Activated naive CD4-positive, alpha-beta T cell treated with anti-CD3 and anti-CD28 coated beads, Interleukin-2, amount 50 U/mL, for 24 hours (primary cell): ENCODE measurements at regions not wholly inside any gene's neighbourhood (a gene's known extent, or its start where the extent isn't known, plus 50 kb on each side); places are given as distances from the start of the nearest gene placed in this dataset.
"Not testable (repeated sequence)": the region's sequence is repeated elsewhere in the genome, so short reads cannot be mapped to it uniquely, and the experiment has no call there.

Experiments
- H3K27ac Mint-ChIP-seq: one replicate; pipeline ENCODE4 v1.8.0; 2021; ENCODE audit warnings: mild to moderate bottlenecking, mixed read lengths
- H3K27me3 Mint-ChIP-seq: one replicate; pipeline ENCODE4 v1.8.0; 2021; ENCODE audit warnings: mixed read lengths
- H3K36me3 Mint-ChIP-seq: one replicate; pipeline ENCODE4 v1.8.0; 2021; ENCODE audit warnings: mixed read lengths
- H3K4me1 Mint-ChIP-seq: one replicate; pipeline ENCODE4 v1.8.0; 2021; ENCODE audit warnings: mixed read lengths
- H3K4me3 Mint-ChIP-seq: one replicate; pipeline ENCODE4 v1.8.0; 2021; ENCODE audit warnings: mild to moderate bottlenecking, mixed read lengths
- H3K9me3 Mint-ChIP-seq: one replicate; pipeline ENCODE4 v1.8.0; 2021; ENCODE audit warnings: mixed read lengths

DNA sequence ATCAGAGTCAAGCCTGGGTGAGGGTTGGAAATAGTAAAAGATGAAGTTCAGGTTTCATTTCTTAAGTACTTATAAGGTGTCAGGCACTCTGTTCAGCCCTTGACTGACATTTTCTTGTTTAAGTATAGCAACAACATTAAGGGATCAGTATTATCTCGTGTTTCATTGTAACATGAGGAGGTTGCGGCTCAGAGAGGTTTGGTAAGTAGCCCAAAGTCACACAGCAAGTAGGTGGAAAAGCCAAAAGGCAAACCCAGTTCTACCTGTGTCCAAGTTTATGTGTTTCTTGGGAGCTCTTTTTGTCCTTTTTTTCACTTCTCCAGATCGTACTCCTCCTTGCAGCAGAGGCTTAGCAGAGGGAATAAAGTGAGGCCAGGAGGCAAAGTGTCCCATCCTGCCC is 337.5 kb upstream of the KLF3 start:
- no peaks in the 10 kb centered on the region for H3K27me3 Mint-ChIP-seq
- H3K27ac Mint-ChIP-seq, result peak overlapping the region; percentile 8
- peaks cover 89% of the 10 kb centered on the region for H3K4me1 Mint-ChIP-seq
- H3K36me3 Mint-ChIP-seq, result peaks cover 2% of the 10 kb centered on the region
- H3K9me3 Mint-ChIP-seq, result no peaks in the 10 kb centered on the region
- no peak overlapping the region for H3K4me3 Mint-ChIP-seq

DNA sequence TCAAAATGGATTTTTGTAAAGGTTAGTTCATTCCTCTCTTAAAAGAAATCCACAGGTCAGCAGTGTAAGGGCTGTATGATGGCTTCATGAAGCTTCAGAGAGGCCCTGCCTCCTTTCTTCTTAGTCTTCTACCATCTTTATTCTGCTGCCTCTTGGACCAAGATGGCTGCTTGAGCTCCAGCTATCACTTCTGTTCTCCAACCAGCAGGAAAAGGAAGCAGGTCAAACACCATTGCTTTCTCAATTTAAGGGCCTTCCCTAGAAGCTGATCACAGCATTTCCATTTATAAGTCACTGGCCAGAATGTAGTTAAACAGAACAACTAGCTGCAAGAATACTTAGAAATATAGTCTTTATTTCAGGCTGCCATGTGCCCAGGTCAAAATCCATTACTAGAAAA is 336.8 kb upstream of the KLF3 start:
- no peaks in the 10 kb centered on the region for H3K36me3 Mint-ChIP-seq
- H3K4me1 Mint-ChIP-seq, result peaks cover 86% of the 10 kb centered on the region
- no peaks in the 10 kb centered on the region for H3K27me3 Mint-ChIP-seq
- H3K4me3 Mint-ChIP-seq, result no peak overlapping the region
- H3K9me3 Mint-ChIP-seq, result no peaks in the 10 kb centered on the region
- no peak overlapping the region for H3K27ac Mint-ChIP-seq

DNA sequence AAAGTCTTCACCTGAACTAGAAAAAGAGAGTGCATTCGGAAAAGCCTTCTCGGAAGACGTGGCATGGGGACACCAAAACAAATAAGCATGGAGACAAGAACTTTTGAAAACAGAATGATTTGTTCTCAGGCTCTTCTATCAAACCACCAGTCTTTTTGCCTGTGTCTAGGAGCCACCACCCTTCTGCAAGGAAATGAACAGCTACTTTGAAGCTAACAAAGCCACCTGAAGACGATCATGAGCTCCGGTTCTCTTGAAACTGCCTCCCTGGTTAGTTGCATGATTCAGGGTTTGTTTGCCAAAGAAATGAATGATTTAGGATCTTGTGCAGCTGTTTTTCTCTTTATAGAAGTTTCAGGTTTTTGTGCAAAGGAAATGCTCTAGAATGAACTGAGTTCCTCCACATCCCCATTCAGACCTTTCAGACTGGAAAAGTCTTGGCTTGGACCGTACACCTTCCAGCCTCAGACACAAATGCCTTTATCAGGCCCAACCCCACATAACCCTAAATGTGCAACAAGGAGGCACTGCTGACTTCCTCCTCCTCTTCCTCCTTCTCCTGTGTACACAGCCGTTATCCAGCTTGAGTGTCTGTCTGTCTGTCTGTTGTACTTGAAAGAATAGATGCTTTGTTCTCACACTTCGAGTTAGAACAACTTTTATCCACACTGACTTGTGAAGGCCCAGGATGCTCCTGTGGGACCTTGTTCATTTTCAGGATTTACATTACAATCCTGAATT is 334.8 kb upstream of the KLF3 start:
- H3K4me3 Mint-ChIP-seq, result peak overlapping the region; percentile 44
- H3K27me3 Mint-ChIP-seq, result no peaks in the 10 kb centered on the region
- no peaks in the 10 kb centered on the region for H3K9me3 Mint-ChIP-seq
- no peaks in the 10 kb centered on the region for H3K36me3 Mint-ChIP-seq
- peak overlapping the region; percentile 89 for H3K27ac Mint-ChIP-seq
- H3K4me1 Mint-ChIP-seq, result peaks cover 83% of the 10 kb centered on the region

DNA sequence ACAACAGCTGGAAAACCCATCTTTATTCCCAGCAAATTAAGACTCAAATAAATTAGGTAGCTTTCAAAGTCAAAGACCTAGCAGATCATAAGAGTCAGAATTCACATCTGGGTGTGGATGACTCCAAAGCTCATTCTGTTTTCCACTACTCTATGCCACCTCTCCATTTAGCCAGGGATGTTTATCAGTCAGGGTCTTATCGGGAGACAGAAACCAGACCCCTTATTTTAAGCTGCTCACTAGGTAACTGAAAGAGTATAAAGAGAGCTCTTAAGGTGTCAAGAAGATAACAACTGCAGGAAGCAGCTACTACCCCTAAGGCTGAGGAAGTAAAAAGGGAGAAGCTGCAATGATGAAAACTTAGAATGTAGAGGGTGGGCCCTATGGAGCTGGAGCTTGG is 333.7 kb upstream of the KLF3 start:
- peaks cover 91% of the 10 kb centered on the region for H3K4me1 Mint-ChIP-seq
- no peak overlapping the region for H3K27ac Mint-ChIP-seq
- H3K36me3 Mint-ChIP-seq, result no peaks in the 10 kb centered on the region
- H3K27me3 Mint-ChIP-seq, result no peaks in the 10 kb centered on the region
- no peak overlapping the region for H3K4me3 Mint-ChIP-seq
- no peaks in the 10 kb centered on the region for H3K9me3 Mint-ChIP-seq

DNA sequence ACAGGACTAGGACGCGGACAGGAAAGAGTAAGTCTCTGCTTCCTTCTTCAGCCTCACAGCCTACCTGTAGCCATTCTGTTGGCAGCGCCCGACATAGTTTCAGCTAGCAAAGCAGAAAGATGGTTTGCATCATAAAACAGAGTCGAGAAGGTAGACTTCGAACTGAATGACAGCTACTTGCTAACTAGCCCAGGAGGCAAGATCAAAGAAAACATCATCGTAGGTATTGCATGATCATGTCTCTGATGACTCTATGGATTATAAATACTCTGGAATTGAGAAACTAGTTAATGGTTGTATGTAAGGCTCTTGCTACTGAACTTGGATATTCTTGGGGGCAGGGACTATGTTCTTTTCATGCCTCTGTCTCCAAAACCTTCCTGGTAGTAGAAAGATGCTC is 333.1 kb upstream of the KLF3 start:
- H3K4me3 Mint-ChIP-seq, result peak overlapping the region; percentile 31
- H3K36me3 Mint-ChIP-seq, result no peaks in the 10 kb centered on the region
- H3K9me3 Mint-ChIP-seq, result no peaks in the 10 kb centered on the region
- H3K27ac Mint-ChIP-seq, result peak overlapping the region; percentile 41
- H3K4me1 Mint-ChIP-seq, result peaks cover 91% of the 10 kb centered on the region
- no peaks in the 10 kb centered on the region for H3K27me3 Mint-ChIP-seq

DNA sequence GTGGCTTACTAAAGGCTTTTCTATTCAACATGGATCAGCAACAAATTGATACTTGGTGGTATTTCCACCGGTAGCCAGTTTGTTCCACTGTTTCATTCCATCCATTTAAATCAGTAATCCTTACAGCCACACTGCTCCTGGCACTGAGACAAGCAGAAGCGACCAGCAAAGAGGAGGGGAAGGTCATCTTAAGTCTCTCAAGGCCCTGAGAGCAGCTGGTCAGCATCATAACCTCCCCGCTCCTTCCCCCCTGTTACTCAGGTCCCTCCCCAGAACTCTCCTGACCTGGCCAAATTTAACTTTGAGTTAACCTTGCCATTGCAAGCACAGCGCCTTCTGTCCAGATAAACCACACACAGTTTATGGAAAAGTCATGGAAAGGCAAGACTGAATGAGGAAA is 331.3 kb upstream of the KLF3 start:
- Mint-ChIP-seq H3K27ac (no peak overlapping the region), H3K36me3 (peaks cover 2% of the 10 kb centered on the region), H3K4me1 (peaks cover 78% of the 10 kb centered on the region), H3K9me3 (peaks cover under 1% of the 10 kb centered on the region), H3K27me3 (no peaks in the 10 kb centered on the region), H3K4me3 (no peak overlapping the region)

DNA sequence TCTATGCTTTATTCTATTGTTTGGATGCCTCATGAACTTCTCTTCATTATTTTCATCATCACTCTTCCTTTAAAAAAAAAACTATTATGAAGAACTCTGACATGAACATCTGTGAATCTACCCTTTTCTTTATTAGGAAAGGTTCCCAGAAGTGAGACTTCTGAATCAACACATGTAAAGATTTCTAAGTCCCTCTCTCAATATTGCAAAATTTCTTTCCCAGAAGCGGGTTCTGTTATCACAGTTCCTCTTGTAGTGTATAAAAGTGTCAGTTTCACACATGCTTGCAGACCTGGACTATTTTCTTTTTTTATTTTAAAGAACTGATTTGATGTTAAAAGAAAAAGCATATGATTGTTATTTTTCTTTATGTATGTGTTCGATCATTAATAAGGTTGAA is 330.8 kb upstream of the KLF3 start:
- H3K9me3 Mint-ChIP-seq, result peaks cover 5% of the 10 kb centered on the region
- H3K4me1 Mint-ChIP-seq, result peaks cover 73% of the 10 kb centered on the region
- no peak overlapping the region for H3K4me3 Mint-ChIP-seq
- no peaks in the 10 kb centered on the region for H3K27me3 Mint-ChIP-seq
- H3K36me3 Mint-ChIP-seq, result peaks cover 6% of the 10 kb centered on the region
- no peak overlapping the region for H3K27ac Mint-ChIP-seq

DNA sequence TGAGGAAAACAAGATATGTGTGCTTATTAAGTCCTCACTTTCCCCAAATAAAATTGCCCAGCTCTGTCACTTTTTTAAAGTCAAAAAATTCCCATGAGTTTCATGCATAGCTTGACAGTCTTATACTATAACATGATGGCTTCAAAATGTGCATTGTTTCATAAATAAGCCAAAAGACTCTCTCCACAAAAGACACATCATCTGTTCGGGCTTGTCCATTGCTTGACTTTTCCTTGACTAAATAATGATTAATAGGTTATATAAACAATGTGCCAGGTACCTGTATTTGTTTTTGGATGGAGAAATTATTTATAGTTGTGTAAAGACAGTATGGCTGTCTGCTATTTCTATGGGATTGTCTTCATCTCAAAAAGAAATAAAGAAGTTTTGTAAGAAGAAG is 329.2 kb upstream of the KLF3 start:
- Mint-ChIP-seq H3K4me3 (peak overlapping the region; percentile 56), H3K4me1 (peaks cover 58% of the 10 kb centered on the region), H3K36me3 (peaks cover 14% of the 10 kb centered on the region), H3K27me3 (no peaks in the 10 kb centered on the region), H3K9me3 (peaks cover 9% of the 10 kb centered on the region), H3K27ac (no peak overlapping the region)

DNA sequence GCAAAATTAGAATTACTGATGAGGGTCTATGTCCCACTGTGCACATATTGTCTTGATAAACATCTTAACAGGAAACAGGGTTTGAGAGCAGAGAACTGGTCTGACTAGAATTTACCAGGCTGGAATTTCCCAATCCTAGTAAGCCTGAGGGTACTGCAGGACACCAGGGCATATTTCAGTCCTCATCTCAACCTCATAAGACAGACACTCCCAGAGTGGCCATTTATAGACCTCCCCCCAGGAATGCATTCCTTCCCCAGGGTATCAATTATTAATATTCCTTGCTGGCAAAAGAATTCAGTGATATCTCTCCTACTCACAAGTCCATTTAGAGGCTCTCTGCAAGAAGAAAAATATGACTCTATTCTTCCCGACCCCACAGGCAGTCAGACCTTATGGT is 325.1 kb upstream of the KLF3 start:
- H3K36me3 Mint-ChIP-seq, result peaks cover 14% of the 10 kb centered on the region
- H3K27ac Mint-ChIP-seq, H3K9me3 Mint-ChIP-seq, H3K4me3 Mint-ChIP-seq, H3K27me3 Mint-ChIP-seq: not testable (repeated sequence)
- H3K4me1 Mint-ChIP-seq, result peaks cover 31% of the 10 kb centered on the region

DNA sequence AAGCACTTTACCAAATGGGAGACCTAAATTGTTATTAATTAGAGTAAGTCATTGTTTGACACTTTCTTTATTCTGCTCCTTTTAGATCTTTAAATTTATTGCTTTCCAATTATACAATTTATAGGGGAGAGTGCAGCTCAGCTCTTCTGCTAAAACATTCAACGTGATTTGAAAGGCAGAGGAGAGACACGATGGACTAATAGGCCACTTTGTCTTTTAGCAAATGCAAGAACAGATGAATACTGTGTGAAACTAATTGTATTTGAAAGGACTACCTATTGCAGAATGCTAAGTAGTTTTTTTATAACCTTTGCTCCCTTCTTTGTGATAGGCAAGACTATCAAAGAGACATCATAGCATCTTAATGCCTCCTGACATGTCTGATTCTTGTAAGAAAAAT is 320.4 kb upstream of the KLF3 start:
- Mint-ChIP-seq H3K9me3 (peaks cover 11% of the 10 kb centered on the region), H3K4me1 (peaks cover 6% of the 10 kb centered on the region), H3K27ac (no peak overlapping the region), H3K4me3 (no peak overlapping the region), H3K27me3 (no peaks in the 10 kb centered on the region), H3K36me3 (peaks cover 9% of the 10 kb centered on the region)

DNA sequence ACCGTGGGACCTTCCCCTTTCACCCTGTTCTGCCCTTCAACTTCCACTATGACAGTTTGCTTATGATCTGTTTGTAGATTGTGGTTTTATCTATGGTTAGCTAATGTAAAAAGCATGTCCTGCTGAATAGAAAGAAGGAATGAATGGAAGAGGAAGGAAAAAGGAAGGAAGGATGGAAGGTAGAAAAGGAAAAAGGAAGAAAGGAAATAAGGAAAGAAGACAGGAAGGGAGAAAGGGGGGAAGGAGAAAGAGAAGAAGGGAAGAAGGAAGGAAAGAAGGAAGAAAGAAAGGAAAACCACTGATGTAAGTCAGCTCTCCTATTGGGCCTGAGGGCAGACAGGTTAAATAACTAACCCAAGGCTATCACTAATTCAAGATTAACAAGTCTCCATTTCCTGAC is 319.1 kb upstream of the KLF3 start:
- Mint-ChIP-seq H3K4me3 (no peak overlapping the region), H3K4me1 (peaks cover 6% of the 10 kb centered on the region), H3K27me3 (no peaks in the 10 kb centered on the region), H3K36me3 (peaks cover 5% of the 10 kb centered on the region), H3K27ac (no peak overlapping the region), H3K9me3 (peaks cover 11% of the 10 kb centered on the region)

DNA sequence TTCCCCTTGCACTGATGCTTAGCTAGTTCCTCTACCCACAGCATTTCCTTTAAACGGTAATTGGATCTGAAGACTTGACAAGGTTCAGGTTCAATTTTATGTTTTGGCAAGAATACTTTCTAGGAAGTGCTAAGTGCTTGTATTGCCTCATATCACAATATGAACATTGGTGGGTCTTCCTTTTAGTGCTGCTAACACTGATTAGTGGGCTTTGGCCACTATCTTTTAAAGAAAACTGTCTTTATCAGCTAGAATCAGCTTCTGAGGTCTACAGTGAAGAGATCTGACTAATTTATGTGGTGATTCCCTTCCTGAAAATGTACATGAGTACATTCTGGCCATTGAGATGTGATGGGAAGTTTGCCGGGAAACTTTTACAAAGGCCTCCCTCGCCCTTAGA is 316.7 kb upstream of the KLF3 start:
- Mint-ChIP-seq H3K4me3 (no peak overlapping the region), H3K36me3 (peaks cover 7% of the 10 kb centered on the region), H3K4me1 (no peaks in the 10 kb centered on the region), H3K27ac (no peak overlapping the region), H3K9me3 (peaks cover 26% of the 10 kb centered on the region), H3K27me3 (no peaks in the 10 kb centered on the region)

DNA sequence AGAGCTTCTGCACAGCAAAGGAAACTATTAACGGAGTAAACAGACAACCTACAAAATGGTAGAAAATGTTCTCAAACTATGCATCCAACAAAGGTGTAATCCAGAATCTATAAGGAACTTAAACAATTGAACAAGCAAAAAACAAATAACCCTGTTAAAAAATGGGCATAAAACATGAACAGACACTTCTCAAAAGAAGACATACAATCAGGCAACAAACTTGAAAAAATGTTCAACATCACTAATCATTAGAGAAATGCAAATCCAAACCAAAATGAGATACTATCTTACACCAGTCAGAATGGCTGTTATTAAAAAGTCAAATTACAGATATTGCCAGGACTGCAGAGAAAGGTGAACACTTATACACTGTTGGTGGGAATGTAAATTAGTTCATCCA is 309.6 kb upstream of the KLF3 start:
- Mint-ChIP-seq H3K4me1 (peaks cover 16% of the 10 kb centered on the region), H3K9me3 (peaks cover 26% of the 10 kb centered on the region), H3K36me3 (peaks cover 16% of the 10 kb centered on the region), H3K27ac (no peak overlapping the region), H3K27me3 (no peaks in the 10 kb centered on the region), H3K4me3 (no peak overlapping the region)

DNA sequence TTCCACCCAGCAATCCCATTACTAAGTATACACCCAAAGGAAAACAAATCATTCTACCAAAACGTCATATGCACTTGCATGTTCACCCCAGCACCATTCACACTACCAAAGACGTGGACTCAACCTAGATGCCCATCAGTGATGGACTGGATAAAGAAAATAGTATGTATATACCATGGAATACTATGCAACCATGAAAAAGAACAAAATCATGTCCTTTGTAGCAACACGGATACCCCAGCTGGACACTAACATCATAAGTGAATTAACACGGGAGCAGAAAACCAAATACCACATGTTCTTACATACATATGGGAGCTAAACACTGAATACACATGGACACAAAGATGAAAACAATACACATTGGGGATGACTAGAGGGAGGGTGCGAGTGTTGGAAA is 309.1 kb upstream of the KLF3 start:
- peaks cover 17% of the 10 kb centered on the region for H3K4me1 Mint-ChIP-seq
- no peaks in the 10 kb centered on the region for H3K27me3 Mint-ChIP-seq
- H3K27ac Mint-ChIP-seq, result no peak overlapping the region
- peaks cover 16% of the 10 kb centered on the region for H3K36me3 Mint-ChIP-seq
- H3K9me3 Mint-ChIP-seq, result peaks cover 26% of the 10 kb centered on the region
- H3K4me3 Mint-ChIP-seq, result no peak overlapping the region

DNA sequence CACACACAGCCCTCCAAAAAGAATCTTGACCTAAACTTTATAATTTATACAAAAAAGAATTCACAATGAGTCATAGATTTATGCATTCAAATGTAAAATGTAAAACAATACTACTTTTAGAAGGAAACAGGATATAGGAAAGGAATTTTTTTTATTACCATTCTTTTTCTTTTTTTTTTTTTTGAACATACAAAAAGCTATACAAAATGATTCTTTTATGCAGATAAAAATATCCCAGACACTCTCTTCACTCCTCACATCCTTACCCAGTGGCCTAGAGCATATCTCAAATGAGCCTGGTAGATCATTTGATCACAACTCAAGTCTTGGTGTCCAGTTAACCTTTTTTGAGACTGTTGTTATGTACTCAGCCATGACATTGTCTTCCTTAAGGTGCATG is 307.3 kb upstream of the KLF3 start:
- H3K27me3 Mint-ChIP-seq, result no peaks in the 10 kb centered on the region
- peaks cover 15% of the 10 kb centered on the region for H3K9me3 Mint-ChIP-seq
- H3K4me1 Mint-ChIP-seq, result peaks cover 17% of the 10 kb centered on the region
- H3K36me3 Mint-ChIP-seq, result peaks cover 14% of the 10 kb centered on the region
- no peak overlapping the region for H3K27ac Mint-ChIP-seq
- no peak overlapping the region for H3K4me3 Mint-ChIP-seq

DNA sequence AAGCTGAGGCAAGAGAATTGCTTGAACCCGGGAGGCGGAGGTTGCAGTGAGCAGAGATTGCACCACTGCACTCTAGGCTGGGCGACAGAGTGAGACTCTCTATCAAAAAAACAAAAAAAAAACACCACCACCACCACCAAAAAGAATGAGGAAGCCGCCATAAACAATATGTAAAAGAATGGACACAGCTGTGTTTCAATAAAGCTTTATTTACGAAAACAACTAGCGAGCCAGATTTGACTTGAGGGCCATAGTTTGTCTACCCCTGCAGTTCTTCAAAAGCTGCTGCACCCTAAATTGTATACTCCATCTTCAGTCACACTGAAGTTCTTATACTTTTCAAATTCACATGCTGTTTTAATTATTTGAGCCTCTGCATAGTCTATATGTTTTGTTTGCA is 306.5 kb upstream of the KLF3 start:
- H3K4me3 Mint-ChIP-seq, result no peak overlapping the region
- H3K9me3 Mint-ChIP-seq, result peaks cover 8% of the 10 kb centered on the region
- H3K4me1 Mint-ChIP-seq, result peaks cover 17% of the 10 kb centered on the region
- peaks cover 11% of the 10 kb centered on the region for H3K36me3 Mint-ChIP-seq
- no peaks in the 10 kb centered on the region for H3K27me3 Mint-ChIP-seq
- H3K27ac Mint-ChIP-seq, result no peak overlapping the region

DNA sequence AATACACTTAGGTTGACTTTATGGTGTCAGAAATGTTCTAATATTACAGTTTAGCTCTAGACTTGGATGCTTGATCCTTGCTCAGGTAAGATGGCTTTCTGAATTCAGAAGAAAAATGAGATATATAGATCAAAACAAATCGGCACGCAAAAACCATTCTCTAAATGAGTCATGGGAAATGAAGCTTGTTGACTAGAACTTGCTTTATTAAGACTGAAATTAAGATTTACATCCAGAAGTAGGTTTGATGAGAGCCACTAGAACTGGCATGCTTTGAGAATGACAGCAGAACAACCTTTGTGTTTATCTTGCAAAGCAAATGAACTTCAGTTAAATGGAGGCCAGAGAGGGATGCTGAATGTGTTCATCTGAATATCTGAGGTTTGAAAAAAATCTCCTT is 304.9 kb upstream of the KLF3 start:
- Mint-ChIP-seq H3K4me1 (peaks cover 17% of the 10 kb centered on the region), H3K9me3 (no peaks in the 10 kb centered on the region), H3K27me3 (no peaks in the 10 kb centered on the region), H3K36me3 (peaks cover 3% of the 10 kb centered on the region), H3K4me3 (no peak overlapping the region), H3K27ac (no peak overlapping the region)
